Right forelimb (tissue), 1 donor: ENCODE measurements at regions not wholly inside any gene's neighbourhood (a gene's known extent, or its start where the extent isn't known, plus 50 kb on each side); places are given as distances from the start of the nearest gene placed in this dataset.
"Not testable (repeated sequence)": the region's sequence is repeated elsewhere in the genome, so short reads cannot be mapped to it uniquely, and the experiment has no call there.

Source experiments
- DNase-seq: peaks from one replicate; pipeline ENCODE4 v3.0.0-alpha.2; 2018

- DNase-seq: no peak
Observed at GRCh38 chr14:65975865-65976264, 510.3 kb upstream of the CCDC196 start.

GRCh38 chr14:65976761-65977404, 509.3 kb upstream of the CCDC196 start:
- no peak for DNase-seq

GRCh38 chr14:65981192-65981843, 504.9 kb upstream of the CCDC196 start:
- DNase-seq: no peak

- no peak for DNase-seq
Observed at GRCh38 chr14:65986041-65986440, 500.1 kb upstream of the CCDC196 start.

GRCh38 chr14:65989981-65990380, 496.2 kb upstream of the CCDC196 start:
- DNase-seq: no peak

GRCh38 chr14:65991104-65991503, 495.1 kb upstream of the CCDC196 start:
- no peak for DNase-seq

- not testable (repeated sequence) for DNase-seq
Observed at GRCh38 chr14:65991935-65992334, 494.2 kb upstream of the CCDC196 start.

GRCh38 chr14:65993103-65993502, 493.1 kb upstream of the CCDC196 start:
- DNase-seq: no peak

- DNase-seq: no peak
Observed at GRCh38 chr14:65993996-65994395, 492.2 kb upstream of the CCDC196 start.

- DNase-seq: no peak
Observed at GRCh38 chr14:65997347-65997746, 488.8 kb upstream of the CCDC196 start.

- DNase-seq: no peak
Observed at GRCh38 chr14:65999865-66000264, 486.3 kb upstream of the CCDC196 start.

- no peak for DNase-seq
Observed at GRCh38 chr14:66000766-66001165, 485.4 kb upstream of the CCDC196 start.

- no peak for DNase-seq
Observed at GRCh38 chr14:66001356-66001755, 484.8 kb upstream of the CCDC196 start.

GRCh38 chr14:66003082-66003730, 483.0 kb upstream of the CCDC196 start:
- no peak for DNase-seq

- no peak for DNase-seq
Observed at GRCh38 chr14:66005900-66006434, 480.2 kb upstream of the CCDC196 start.

GRCh38 chr14:66008631-66009030, 477.5 kb upstream of the CCDC196 start:
- no peak for DNase-seq

GRCh38 chr14:66009089-66009488, 477.1 kb upstream of the CCDC196 start:
- no peak for DNase-seq

GRCh38 chr14:66010695-66011094, 475.5 kb upstream of the CCDC196 start:
- no peak for DNase-seq

- DNase-seq: no peak
Observed at GRCh38 chr14:66011855-66012254, 474.3 kb upstream of the CCDC196 start.

GRCh38 chr14:66013607-66014006, 472.6 kb upstream of the CCDC196 start:
- not testable (repeated sequence) for DNase-seq

- no peak for DNase-seq
Observed at GRCh38 chr14:66015071-66015780, 470.9 kb upstream of the CCDC196 start.

GRCh38 chr14:66017927-66018326, 468.2 kb upstream of the CCDC196 start:
- DNase-seq: no peak

GRCh38 chr14:66022526-66022925, 463.6 kb upstream of the CCDC196 start:
- DNase-seq: no peak
